NCI-H2107 treated with DMSO at 0.1 percent for 48 hours (cell line): ENCODE measurements at regions not wholly inside any gene's neighbourhood (a gene's known extent, or its start where the extent isn't known, plus 50 kb on each side); places are given as distances from the start of the nearest gene placed in this dataset.

Experiments used
- DNase-seq: peaks from one replicate; lab custom pipeline; 2025; ENCODE audit not compliant: unreplicated experiment; lab: John Stamatoyannopoulos, UW

DNA sequence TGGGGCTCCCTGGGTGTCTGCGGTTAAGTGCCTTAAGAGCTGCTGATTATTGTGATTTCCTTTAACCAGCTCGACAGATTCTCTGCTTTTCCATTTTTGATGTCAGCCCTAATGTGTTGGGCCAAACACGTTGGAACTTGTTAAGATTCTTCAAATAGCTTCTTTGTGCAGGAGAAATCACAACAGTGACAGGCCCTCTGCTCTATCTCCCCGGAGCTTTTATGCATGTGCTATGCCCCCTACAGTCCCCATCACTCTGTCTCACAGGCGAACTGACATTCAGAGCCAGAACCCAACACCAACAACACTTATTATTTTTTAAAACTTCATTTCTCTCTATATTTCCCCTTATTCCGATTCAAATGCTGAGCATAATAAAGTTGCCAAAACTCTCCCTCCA lies 371.7 kb upstream of the CELF4 start:
- no peak for DNase-seq

GRCh38 chr18:37935086-37935485 lies 369.5 kb upstream of the CELF4 start:
- no peak for DNase-seq

DNA sequence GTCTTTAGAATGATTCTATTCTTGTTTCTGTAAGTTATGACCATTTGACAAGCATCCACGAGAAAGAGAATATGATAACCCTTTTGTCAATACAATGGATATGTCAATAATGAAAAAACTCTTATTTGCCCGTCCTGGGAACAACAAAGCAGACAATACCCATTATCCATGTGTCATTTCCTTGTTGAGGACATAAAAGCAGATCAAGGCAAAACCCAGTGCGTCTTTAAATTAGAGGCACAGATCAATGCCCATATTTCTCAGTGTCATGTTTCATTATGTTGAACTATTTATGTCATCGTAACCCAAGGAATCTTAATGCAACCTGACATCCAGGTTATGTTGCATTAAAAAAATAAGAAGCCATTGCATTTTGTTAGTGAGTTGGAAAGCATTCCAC lies 365.0 kb upstream of the CELF4 start:
- DNase-seq, result no peak

GRCh38 chr18:37922162-37922561 lies 356.6 kb upstream of the CELF4 start:
- DNase-seq, result no peak

DNA sequence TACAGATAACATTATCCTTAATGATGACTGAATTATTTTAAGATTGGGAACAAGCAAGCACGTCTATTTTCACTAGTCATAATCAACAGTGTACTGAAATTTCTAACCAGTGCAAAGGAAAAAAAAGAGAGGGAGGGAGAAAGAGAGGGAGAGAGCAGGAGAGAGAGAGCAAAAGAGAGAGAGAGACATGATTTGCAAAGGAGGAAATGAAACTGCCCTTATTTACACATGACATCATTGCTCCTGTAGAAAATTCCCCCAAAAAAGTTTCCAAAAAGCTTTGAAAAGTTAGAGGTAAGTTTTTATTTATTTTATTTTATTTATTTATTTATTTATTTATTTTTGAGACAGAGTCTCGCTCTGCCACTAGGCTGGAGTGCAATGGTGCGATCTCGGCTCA lies 355.3 kb upstream of the CELF4 start:
- no peak for DNase-seq

GRCh38 chr18:37913051-37913450 lies 347.5 kb upstream of the CELF4 start:
- DNase-seq, result no peak

- DNase-seq, result no peak
Observed at GRCh38 chr18:37902344-37902743, 336.7 kb upstream of the CELF4 start.

DNA sequence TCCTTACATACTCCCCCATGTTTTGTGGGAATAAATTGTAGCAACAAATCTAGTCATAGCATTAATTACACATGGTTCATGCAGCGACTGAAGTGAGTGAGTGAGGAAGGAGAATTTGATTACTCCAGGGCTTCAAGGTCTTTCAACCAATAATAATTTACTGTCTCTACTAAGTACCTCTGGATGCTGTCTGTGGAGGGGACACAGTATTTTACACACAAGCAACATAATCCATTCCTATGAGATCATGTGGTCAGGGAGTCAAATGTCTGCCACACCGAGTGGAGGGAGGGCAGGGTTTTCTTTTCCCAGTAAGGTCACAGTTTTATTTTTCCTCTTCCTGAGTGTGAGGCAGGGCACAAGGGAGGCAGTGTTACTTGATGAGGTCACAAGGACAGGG lies 334.7 kb upstream of the CELF4 start:
- peak; percentile 77 for DNase-seq

DNA sequence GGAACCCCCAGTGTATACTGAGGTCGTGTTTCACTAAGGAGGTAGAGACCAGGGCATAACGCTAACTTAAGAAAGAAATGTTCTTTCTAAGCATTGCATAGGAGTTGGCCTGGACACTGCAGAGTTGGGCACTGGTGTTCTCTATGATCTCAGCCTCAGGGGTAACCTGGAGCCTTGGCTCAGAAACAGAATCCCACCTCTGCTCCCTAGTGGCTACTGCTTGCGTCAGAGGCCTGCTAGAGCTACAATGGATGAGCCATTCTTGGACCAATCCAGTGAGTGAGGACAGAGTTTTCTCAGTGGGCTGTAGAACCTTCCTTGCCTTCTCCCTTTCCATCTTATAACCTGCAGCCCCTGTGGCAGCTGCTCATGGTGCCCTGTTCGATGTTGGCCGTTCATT lies 324.4 kb upstream of the CELF4 start:
- DNase-seq, result no peak

DNA sequence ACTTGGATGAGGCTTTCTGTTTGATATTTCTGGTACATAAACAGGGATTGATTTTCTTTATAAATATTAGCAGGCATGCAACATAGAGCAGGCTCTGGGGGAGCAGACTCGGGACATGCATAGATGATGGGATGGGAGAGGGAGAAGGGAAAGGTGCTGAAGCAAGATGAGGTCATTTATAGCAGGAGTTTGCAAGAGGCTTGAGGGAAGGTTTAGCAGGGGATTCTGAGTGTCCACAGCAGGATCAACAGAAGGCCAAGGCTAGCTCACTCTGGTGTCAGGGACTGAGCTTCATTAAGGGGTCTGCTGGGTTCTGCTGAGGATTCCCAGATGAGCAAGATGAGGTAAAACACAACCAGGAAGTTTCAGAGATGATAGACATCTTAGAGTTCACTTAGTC lies 309.1 kb upstream of the CELF4 start:
- DNase-seq, result no peak

GRCh38 chr18:37873416-37873815 lies 307.8 kb upstream of the CELF4 start:
- DNase-seq, result no peak

GRCh38 chr18:37872562-37872961 lies 307.0 kb upstream of the CELF4 start:
- no peak for DNase-seq

DNA sequence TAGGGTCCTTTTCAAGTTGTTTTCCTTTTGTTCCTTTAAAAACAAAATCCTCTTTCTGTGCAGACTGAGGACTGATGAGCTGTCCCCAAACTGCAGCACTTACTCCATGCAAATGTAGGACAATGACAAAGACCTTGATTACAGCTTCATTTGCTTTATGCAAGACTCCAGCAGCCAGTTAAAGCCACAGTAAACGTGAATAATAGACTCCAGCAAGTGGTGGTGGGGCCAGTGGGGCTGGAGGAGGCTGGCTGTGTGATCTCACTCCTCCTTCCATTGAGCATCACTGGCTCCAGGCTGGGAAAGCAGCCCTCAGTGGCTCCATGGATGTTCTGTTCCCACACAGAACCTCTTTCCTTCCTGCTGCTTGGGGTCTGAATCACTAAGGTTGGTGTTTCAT lies 306.0 kb upstream of the CELF4 start:
- no peak for DNase-seq

DNA sequence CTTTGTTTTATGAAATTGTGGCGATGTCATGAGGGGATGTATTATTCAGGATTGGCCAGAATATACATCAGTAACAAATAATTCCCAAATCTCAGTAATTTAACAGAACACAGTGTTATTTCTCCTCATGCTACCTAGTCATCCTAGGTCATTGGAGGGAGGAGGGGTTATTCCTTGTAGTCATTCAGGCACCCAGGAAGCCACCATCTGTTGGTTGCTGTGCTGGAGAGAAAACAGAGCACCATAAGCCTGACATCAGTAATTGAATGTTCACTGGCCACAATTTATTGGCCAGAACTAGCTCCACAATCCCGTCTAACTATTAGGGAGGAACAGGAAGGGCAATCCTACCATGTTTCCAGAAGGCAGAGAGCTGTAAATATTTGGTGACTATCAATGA lies 303.5 kb upstream of the CELF4 start:
- DNase-seq, result no peak

DNA sequence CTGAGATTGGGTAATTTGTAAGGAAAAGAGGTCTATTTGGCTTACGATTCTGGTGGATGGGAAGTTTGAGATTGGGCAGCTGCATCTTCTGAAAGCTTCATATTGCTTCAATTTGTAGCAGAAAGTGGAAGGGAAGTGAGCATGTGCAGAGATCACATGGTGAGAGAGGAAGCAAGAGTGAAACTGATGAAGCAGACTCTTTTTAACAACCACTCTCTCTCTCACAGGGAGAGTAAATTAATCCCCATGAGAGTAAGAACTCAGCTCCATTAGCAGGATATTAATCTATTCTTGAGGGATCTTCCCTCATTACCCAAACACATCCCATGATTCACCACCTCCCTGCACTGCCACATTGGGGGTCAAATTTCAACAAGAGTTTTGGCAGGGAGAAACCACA lies 298.5 kb upstream of the CELF4 start:
- peak; percentile 34 for DNase-seq

DNA sequence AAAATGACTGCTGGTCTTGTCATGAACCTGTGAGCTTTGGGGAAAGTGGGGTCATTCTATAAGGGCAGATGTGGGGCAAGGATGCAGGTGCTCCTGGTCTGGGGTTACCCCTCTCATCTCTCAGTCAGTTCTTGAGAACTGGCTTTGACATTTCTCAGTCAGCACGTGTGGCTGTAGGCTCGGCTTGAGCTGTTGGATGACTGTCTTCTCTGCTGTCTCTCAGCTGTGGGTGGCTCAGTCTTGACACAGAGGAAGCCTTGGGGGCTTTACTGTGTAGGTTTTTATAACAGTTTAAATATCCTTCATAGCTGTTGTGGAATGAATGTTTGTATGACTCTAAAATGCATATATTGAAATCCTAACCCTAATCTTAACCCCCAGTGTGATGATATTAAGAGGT lies 296.4 kb upstream of the CELF4 start:
- DNase-seq, result no peak

GRCh38 chr18:37854396-37854795 lies 288.8 kb upstream of the CELF4 start:
- no peak for DNase-seq

GRCh38 chr18:37853706-37854105 lies 288.1 kb upstream of the CELF4 start:
- no peak for DNase-seq

DNA sequence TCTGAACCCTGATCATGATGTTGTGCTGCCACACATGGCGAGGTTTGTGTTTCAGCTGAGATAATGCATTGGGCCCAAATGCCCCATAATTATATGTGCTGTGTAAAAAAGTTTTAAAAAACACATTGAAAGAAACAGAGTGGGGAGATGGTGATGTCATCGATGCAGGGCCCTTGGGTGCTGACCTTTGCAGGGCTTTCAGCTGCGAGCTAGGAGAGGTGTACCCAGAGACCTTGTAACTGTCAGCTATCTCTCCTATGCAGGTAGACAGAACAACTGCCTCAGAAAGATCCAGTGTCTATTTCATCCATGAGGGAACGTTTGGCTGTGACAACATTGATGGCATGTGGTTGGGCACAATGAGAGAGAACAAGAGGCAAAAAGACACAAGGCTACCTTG lies 286.9 kb upstream of the CELF4 start:
- no peak for DNase-seq

DNA sequence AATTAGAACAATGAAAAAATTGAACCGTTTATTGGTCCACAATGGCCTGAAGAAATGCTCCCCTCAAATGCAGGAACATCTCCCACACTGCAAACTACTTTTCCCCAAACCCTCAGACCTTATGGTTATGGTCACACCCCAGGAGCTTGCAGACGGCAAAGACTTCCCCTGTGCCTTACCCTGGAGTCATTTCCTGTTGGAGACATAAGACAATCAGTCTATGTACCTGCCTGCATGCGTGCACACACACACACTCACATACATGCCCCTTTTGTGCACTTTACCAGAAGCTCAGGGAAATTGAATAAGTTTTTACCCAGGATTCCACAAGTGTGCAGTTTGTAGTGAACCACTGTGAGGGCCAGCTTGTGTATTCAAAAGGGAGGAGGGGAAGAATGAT lies 281.9 kb upstream of the CELF4 start:
- no peak for DNase-seq

DNA sequence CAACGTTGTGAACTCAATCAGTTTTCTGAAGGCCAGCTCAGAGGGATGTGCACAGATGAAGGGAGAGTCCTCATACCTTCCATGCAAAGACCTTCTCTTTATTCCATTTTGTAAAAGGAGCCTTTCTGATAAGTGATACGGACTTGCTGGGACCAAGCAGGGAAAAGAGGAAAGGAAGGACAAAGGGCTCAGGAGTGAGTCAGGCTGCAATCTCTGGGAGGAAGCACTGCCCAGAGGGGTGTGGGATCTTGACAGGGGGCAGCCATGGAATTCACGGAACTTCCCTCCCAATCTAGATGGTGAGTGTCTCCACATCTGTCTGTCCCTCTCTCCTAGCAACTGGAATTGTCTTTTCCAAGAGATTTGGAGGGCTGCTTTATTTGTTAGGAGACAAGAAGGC lies 281.4 kb upstream of the CELF4 start:
- no peak for DNase-seq

- no peak for DNase-seq
Observed at GRCh38 chr18:37845498-37845897, 279.9 kb upstream of the CELF4 start.

DNA sequence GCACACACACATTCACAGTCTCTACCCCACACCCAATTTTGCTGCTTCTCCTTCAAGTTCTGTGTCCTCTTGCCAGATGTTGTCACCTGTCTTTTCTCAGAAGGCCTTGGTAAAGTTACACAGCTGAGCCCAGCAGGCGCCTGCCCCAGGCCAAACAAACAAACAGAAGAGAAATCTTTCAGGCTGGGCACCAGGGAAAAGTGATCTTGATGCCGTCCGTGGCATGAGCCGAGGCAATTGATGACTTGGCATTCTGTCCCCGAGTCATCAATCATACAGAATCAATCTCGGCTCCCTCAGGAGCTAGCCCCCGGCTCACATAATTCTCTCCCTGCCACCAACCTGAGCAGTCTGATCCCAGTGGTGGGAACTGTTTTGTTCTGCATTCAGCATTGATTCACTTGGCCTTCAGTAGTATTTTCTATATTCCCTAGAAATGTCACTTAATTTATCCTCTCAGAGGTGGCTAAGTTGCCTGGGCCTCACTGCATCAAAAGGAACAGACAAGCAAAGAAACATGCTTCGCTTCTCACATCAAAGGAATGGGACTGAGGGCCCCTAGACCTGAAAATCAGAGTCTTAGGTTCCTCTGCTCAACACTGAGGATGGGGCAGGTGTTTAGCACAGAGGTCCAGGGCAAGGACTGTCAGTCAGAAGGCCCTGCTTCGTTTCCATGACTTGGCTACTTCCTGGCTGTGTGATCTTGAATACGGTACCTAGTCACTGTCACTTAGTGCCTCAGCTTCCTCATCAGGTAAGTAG lies 278.8 kb upstream of the CELF4 start:
- no peak for DNase-seq
